LNCaP clone FGC (cell line): ENCODE measurements at regions not wholly inside any gene's neighbourhood (a gene's known extent, or its start where the extent isn't known, plus 50 kb on each side); places are given as distances from the start of the nearest gene placed in this dataset.

Experiments used
- DNase-seq: peaks from one replicate; pipeline ENCODE4 v3.0.0-alpha.2; 2011; ENCODE audit warnings: low read depth
- H3K4me3 ChIP-seq: 2 replicates; pipeline ENCODE4 v1.5.1; 2011; ENCODE audit warnings: mild to moderate bottlenecking, low read depth, low read length, control low read depth
- CTCF ChIP-seq: IDR thresholded peaks from 2 replicates; pipeline ENCODE4 v1.5.1; 2012; ENCODE audit warnings: mild to moderate bottlenecking; ENCODE audit not compliant: control insufficient read depth, insufficient read depth; ENCODE audit errors: extremely low read depth

GRCh38 chr13:47179321-47179720 is 282.5 kb upstream of the HTR2A start:
- no peak for TF ChIP-seq CTCF
- H3K4me3 ChIP-seq, result no peak overlapping the region
- DNase-seq, result no peak

- no peak overlapping the region for H3K4me3 ChIP-seq
- no peak for DNase-seq
- no peak for TF ChIP-seq CTCF
These were observed 281.5 kb upstream of the HTR2A start for GRCh38 chr13:47178090-47178950.

- no peak for DNase-seq
- no peak for TF ChIP-seq CTCF
- no peak overlapping the region for H3K4me3 ChIP-seq
These were observed 278.5 kb upstream of the HTR2A start for GRCh38 chr13:47175172-47175866.

GRCh38 chr13:47170971-47171370 is 274.1 kb upstream of the HTR2A start:
- H3K4me3 ChIP-seq, result no peak overlapping the region
- no peak for DNase-seq

GRCh38 chr13:47168618-47169017 is 271.8 kb upstream of the HTR2A start:
- no peak for TF ChIP-seq CTCF
- no peak for DNase-seq
- no peak overlapping the region for H3K4me3 ChIP-seq

More at GRCh38 chr13:47170971-47171370, 274.1 kb upstream of the HTR2A start:
- TF ChIP-seq CTCF, result no peak

GRCh38 chr13:47168066-47168465 is 271.2 kb upstream of the HTR2A start:
- no peak for TF ChIP-seq CTCF
- no peak for DNase-seq
- no peak overlapping the region for H3K4me3 ChIP-seq
